ENCODE measurements at regions not wholly inside any gene's neighbourhood (a gene's known extent, or its start where the extent isn't known, plus 50 kb on each side); places are given as distances from the start of the nearest gene placed in this dataset.

GRCh38 chr17:49910094-49910857, 58.7 kb upstream of the DLX4 start:
- no peak overlapping the region for H3K4me3 ChIP-seq (ENCODE audit: insufficient read depth, low read length, poor library complexity, severe bottlenecking)
- no peak overlapping the region for H2AFZ ChIP-seq (ENCODE audit: low read depth, low read length, severe bottlenecking)
- no peak overlapping the region for H3K4me2 ChIP-seq (ENCODE audit: low read depth, low read length, poor library complexity, severe bottlenecking)
- no peaks in the 10 kb centered on the region for H3K9me3 ChIP-seq (ENCODE audit: insufficient read depth, low read length)
- H3K27me3 ChIP-seq (ENCODE audit: low read length): no peaks in the 10 kb centered on the region
- H3K27ac ChIP-seq (ENCODE audit: low read depth, low read length): no peak overlapping the region
- no peaks in the 10 kb centered on the region for H3K9me2 ChIP-seq (replicated peaks; ENCODE audit: insufficient read depth, low read length)
- TF ChIP-seq CTCF (IDR thresholded peaks at IDR 0.05; ENCODE audit: insufficient read depth, low read length, poor library complexity, severe bottlenecking): no peak
- no peaks in the 10 kb centered on the region for H3K36me3 ChIP-seq (ENCODE audit: low read length)
- H3K9ac ChIP-seq (ENCODE audit: low read length): no peak overlapping the region
- no peaks in the 10 kb centered on the region for H3K79me2 ChIP-seq (ENCODE audit: insufficient read depth, low read length)
- no peaks in the 10 kb centered on the region for H4K20me1 ChIP-seq (ENCODE audit: low read depth, low read length)
- no peaks in the 10 kb centered on the region for H3F3A ChIP-seq (ENCODE audit: insufficient read depth)

GRCh38 chr17:49910858-49911204, 58.2 kb upstream of the DLX4 start:
- no peak overlapping the region for H3K9ac ChIP-seq (ENCODE audit: low read length)
- no peaks in the 10 kb centered on the region for H3K79me2 ChIP-seq (ENCODE audit: insufficient read depth, low read length)
- no peaks in the 10 kb centered on the region for H3K36me3 ChIP-seq (ENCODE audit: low read length)
- no peak overlapping the region for H3K4me2 ChIP-seq (ENCODE audit: low read depth, low read length, poor library complexity, severe bottlenecking)
- TF ChIP-seq EZH2phosphoT487 (conservative IDR thresholded peaks at IDR 0.05; ENCODE audit: low read length): no peak
- TF ChIP-seq CTCF (IDR thresholded peaks at IDR 0.05; ENCODE audit: insufficient read depth, low read length, poor library complexity, severe bottlenecking): no peak
- H3K9me3 ChIP-seq (ENCODE audit: insufficient read depth, low read length): no peaks in the 10 kb centered on the region
- H3F3A ChIP-seq (ENCODE audit: insufficient read depth): no peaks in the 10 kb centered on the region
- no peak overlapping the region for H3K27ac ChIP-seq (ENCODE audit: low read depth, low read length)
- no peaks in the 10 kb centered on the region for H3K27me3 ChIP-seq (ENCODE audit: low read length)
- no peak overlapping the region for H3K4me3 ChIP-seq (ENCODE audit: insufficient read depth, low read length, poor library complexity, severe bottlenecking)
- H2AFZ ChIP-seq (ENCODE audit: low read depth, low read length, severe bottlenecking): no peak overlapping the region
- no peaks in the 10 kb centered on the region for H3K9me2 ChIP-seq (replicated peaks; ENCODE audit: insufficient read depth, low read length)
- H4K20me1 ChIP-seq (ENCODE audit: low read depth, low read length): no peaks in the 10 kb centered on the region

GRCh38 chr17:49911719-49912118, 57.3 kb upstream of the DLX4 start:
- Histone ChIP-seq H3K4me2 (ENCODE audit: low read depth, low read length, poor library complexity, severe bottlenecking) (no peak overlapping the region), H4K20me1 (ENCODE audit: low read depth, low read length) (no peaks in the 10 kb centered on the region), H2AFZ (ENCODE audit: low read depth, low read length, severe bottlenecking) (no peak overlapping the region), H3K4me3 (ENCODE audit: insufficient read depth, low read length, poor library complexity, severe bottlenecking) (no peak overlapping the region), H3K9me2 (replicated peaks; ENCODE audit: insufficient read depth, low read length) (no peaks in the 10 kb centered on the region), H3K27me3 (ENCODE audit: low read length) (no peaks in the 10 kb centered on the region), H3K27ac (ENCODE audit: low read depth, low read length) (no peak overlapping the region), H3K9ac (ENCODE audit: low read length) (no peak overlapping the region), H3K79me2 (ENCODE audit: insufficient read depth, low read length) (no peaks in the 10 kb centered on the region), H3K36me3 (ENCODE audit: low read length) (no peaks in the 10 kb centered on the region), H3K9me3 (ENCODE audit: insufficient read depth, low read length) (no peaks in the 10 kb centered on the region), H3F3A (ENCODE audit: insufficient read depth) (no peaks in the 10 kb centered on the region)
- no peak for TF ChIP-seq CTCF (IDR thresholded peaks at IDR 0.05; ENCODE audit: insufficient read depth, low read length, poor library complexity, severe bottlenecking)
- TF ChIP-seq EZH2phosphoT487 (conservative IDR thresholded peaks at IDR 0.05; ENCODE audit: low read length): no peak

Data from SU-DHL-6 (cell line).